Mammary epithelial cell (primary cell): ENCODE measurements at regions not wholly inside any gene's neighbourhood (a gene's known extent, or its start where the extent isn't known, plus 50 kb on each side); places are given as distances from the start of the nearest gene placed in this dataset.

Experiments
- EZH2 ChIP-seq: IDR thresholded peaks from 2 replicates; pipeline ENCODE4 v1.6.1; 2012; ENCODE audit warnings: low read length, inconsistent platforms, borderline replicate concordance
- TF ChIP-seq, protein P1 (sequence below), 2 donors: IDR thresholded peaks in 1 of 2; conservative IDR thresholded peaks in 1 of 2; 2 replicates each; pipeline ENCODE4 v1.5.1; 2011 to 2012; ENCODE audit warnings: inconsistent platforms in 2 of 2, low read length in 2 of 2, mild to moderate bottlenecking in 2 of 2, control low read depth in 1 of 2, low read depth in 1 of 2; ENCODE audit not compliant: insufficient read depth in 1 of 2; ENCODE audit errors: extremely low read depth in 1 of 2

DNA sequence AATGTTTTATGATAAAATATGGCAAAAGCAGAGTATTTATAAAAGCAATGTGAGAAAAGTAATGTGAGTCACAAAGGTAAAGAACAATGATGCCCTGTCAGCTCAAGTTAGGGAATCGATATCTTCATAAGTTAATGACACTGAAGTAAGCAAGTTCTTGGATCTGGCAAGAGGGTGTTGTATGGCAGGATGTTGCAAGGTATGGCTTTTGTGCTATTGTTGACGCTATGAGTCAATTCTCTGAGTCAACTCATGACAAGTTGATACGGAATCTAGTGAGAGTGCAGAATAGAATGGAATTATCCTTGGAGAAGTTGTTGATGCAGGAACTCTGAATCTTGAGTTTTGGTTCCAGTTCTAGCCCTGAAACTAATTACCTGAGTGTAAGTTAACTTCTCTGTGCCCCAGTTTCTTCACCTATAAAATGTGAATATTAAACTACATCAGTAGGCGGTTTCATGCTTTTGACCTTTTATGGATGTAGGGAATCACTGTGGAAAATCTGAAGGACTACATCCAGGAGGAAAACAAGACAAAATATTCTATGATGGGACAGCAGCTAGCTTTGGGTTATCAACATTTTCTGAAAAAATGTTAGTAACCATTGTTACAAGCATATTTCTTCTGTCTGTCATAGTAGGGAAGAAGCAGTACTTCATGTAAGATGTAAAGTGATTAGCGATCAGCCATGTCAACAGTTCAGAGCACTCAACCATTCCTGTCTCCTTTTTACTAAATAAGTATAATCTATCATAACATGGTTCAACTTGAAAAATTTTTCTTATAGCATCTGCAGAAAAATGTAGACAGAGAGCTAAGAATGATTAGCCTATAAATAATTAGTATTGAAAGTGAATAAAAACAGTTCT, 96.9 kb downstream of the ATP6V1G3 start:
- TF ChIP-seq, protein P1, sequence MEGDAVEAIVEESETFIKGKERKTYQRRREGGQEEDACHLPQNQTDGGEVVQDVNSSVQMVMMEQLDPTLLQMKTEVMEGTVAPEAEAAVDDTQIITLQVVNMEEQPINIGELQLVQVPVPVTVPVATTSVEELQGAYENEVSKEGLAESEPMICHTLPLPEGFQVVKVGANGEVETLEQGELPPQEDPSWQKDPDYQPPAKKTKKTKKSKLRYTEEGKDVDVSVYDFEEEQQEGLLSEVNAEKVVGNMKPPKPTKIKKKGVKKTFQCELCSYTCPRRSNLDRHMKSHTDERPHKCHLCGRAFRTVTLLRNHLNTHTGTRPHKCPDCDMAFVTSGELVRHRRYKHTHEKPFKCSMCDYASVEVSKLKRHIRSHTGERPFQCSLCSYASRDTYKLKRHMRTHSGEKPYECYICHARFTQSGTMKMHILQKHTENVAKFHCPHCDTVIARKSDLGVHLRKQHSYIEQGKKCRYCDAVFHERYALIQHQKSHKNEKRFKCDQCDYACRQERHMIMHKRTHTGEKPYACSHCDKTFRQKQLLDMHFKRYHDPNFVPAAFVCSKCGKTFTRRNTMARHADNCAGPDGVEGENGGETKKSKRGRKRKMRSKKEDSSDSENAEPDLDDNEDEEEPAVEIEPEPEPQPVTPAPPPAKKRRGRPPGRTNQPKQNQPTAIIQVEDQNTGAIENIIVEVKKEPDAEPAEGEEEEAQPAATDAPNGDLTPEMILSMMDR (conservative IDR thresholded peaks at IDR 0.05 in 1 of 2, IDR thresholded peaks at IDR 0.05 in 1 of 2; ENCODE audit: extremely low read depth in 1 of 2, insufficient read depth in 1 of 2, low read depth in 1 of 2, low read length in 2 of 2), result no peak
- TF ChIP-seq EZH2, result no peak
